ENCODE measurements at regions not wholly inside any gene's neighbourhood (a gene's known extent, or its start where the extent isn't known, plus 50 kb on each side); places are given as distances from the start of the nearest gene placed in this dataset.

GRCh38 chr7:52146871-52147634 is 830.4 kb upstream of the COBL start (continued):
- TF ChIP-seq CHD7 (IDR thresholded peaks at IDR 0.05; ENCODE audit: insufficient replicate concordance, low read length) (no peak), RAD21 (IDR thresholded peaks at IDR 0.05 in 1 of 2, conservative IDR thresholded peaks at IDR 0.05 in 1 of 2; ENCODE audit: low read depth in 2 of 2, low read length in 2 of 2) (no peak), SIN3A (conservative IDR thresholded peaks at IDR 0.05 in 1 of 2, IDR thresholded peaks at IDR 0.05 in 1 of 2; ENCODE audit: low read depth in 1 of 2, low read length in 2 of 2) (no peak), HDAC2 (IDR thresholded peaks at IDR 0.05; ENCODE audit: borderline replicate concordance in 1 of 2, low read depth in 2 of 2, low read length in 2 of 2) (no peak), GABPA (IDR thresholded peaks at IDR 0.05; ENCODE audit: borderline replicate concordance, insufficient read depth, low read length) (no peak), RXRA (IDR thresholded peaks at IDR 0.05; ENCODE audit: insufficient read depth, low read depth, low read length) (no peak)
- TF ChIP-seq, protein P1, sequence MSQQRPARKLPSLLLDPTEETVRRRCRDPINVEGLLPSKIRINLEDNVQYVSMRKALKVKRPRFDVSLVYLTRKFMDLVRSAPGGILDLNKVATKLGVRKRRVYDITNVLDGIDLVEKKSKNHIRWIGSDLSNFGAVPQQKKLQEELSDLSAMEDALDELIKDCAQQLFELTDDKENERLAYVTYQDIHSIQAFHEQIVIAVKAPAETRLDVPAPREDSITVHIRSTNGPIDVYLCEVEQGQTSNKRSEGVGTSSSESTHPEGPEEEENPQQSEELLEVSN (IDR thresholded peaks at IDR 0.05), result no peak

Measured in H1 (cell line).